ENCODE measurements at regions not wholly inside any gene's neighbourhood (a gene's known extent, or its start where the extent isn't known, plus 50 kb on each side); places are given as distances from the start of the nearest gene placed in this dataset.

DNA sequence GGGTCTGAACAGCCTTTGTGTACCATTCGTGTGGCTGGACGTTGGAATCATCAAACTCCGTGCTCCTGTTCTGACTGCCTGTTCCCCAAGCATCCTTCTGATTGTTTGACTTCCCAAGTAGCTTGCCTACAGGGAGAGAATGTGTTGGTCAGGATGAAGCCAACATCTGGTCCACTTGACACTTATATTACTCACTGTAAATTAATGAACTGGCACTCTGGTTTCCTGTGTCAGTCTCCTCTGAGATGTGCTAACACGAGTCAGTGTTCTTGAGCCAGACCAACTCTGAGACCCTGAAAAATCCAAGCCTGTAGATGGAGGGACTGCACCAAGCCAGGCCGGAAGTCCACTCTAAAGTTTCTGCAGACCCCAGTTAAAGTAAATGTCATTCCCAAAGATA is 440.9 kb downstream of the ZNF516 start:
- intact Hi-C loops (cut with DNase I): no loop called here
- TF ChIP-seq, protein P1, sequence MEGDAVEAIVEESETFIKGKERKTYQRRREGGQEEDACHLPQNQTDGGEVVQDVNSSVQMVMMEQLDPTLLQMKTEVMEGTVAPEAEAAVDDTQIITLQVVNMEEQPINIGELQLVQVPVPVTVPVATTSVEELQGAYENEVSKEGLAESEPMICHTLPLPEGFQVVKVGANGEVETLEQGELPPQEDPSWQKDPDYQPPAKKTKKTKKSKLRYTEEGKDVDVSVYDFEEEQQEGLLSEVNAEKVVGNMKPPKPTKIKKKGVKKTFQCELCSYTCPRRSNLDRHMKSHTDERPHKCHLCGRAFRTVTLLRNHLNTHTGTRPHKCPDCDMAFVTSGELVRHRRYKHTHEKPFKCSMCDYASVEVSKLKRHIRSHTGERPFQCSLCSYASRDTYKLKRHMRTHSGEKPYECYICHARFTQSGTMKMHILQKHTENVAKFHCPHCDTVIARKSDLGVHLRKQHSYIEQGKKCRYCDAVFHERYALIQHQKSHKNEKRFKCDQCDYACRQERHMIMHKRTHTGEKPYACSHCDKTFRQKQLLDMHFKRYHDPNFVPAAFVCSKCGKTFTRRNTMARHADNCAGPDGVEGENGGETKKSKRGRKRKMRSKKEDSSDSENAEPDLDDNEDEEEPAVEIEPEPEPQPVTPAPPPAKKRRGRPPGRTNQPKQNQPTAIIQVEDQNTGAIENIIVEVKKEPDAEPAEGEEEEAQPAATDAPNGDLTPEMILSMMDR (IDR thresholded peaks at IDR 0.05): no peak
- Histone ChIP-seq H3K4me3 (no peak overlapping the region), H3K9me3 (no peaks in the 10 kb centered on the region), H3K27me3 (ENCODE audit: low read depth) (no peaks in the 10 kb centered on the region), H3K4me1 (no peaks in the 10 kb centered on the region), H3K27ac (no peak overlapping the region), H3K36me3 (no peaks in the 10 kb centered on the region)
- no peak for DNase-seq
- ATAC-seq: no peak

DNA sequence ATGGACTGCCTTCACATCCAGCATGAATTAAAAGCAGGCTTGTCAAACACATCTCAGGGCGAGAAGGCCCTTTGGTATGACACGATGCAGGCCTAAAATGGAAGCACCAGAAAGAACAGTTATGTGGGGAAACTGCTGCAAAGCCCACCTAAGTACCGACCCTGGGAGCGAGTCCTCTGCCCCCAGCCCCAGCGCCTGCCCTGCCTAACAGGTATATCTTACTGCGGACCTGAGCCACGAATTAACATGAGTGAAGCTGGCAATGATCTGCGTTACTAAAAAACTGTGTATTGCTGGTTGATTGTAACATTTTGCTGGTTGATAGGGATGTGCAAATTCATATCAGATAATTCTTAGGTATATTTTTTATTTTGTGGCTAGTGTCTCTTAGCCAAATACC is 441.5 kb downstream of the ZNF516 start:
- H3K4me3 ChIP-seq: no peak overlapping the region
- no peaks in the 10 kb centered on the region for H3K4me1 ChIP-seq
- no peaks in the 10 kb centered on the region for H3K27me3 ChIP-seq (ENCODE audit: low read depth)
- intact Hi-C loops (cut with DNase I): no loop called here
- DNase-seq: no peak
- H3K36me3 ChIP-seq: no peaks in the 10 kb centered on the region
- H3K27ac ChIP-seq: no peak overlapping the region
- no peaks in the 10 kb centered on the region for H3K9me3 ChIP-seq
- no peak for ATAC-seq
- TF ChIP-seq, protein P1 (IDR thresholded peaks at IDR 0.05): no peak

DNA sequence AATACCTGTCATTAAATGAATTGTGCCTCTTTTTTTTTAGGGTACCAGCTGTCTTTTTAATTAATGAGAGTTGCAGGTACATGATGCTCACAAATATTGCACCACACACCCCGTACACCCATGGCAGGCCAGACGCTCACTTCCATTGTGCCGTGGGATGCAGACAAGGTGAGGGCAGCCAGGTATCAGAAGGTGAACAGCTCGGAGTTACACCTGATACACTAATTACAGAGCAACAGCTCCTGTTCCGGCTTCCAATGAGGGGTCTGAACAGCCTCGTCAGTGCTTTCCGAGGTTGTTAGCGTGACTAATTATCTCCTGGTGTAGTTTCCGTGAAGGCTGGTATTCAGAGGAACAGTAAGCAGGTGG is 442.8 kb downstream of the ZNF516 start:
- TF ChIP-seq, protein P1 (IDR thresholded peaks at IDR 0.05): no peak
- H3K27me3 ChIP-seq (ENCODE audit: low read depth): no peaks in the 10 kb centered on the region
- DNase-seq (no peak), ATAC-seq (no peak)
- intact Hi-C loops (cut with DNase I): no loop called here
- H3K9me3 ChIP-seq: no peaks in the 10 kb centered on the region
- no peak overlapping the region for H3K4me3 ChIP-seq
- no peaks in the 10 kb centered on the region for H3K36me3 ChIP-seq
- H3K4me1 ChIP-seq: no peaks in the 10 kb centered on the region
- no peak overlapping the region for H3K27ac ChIP-seq

DNA sequence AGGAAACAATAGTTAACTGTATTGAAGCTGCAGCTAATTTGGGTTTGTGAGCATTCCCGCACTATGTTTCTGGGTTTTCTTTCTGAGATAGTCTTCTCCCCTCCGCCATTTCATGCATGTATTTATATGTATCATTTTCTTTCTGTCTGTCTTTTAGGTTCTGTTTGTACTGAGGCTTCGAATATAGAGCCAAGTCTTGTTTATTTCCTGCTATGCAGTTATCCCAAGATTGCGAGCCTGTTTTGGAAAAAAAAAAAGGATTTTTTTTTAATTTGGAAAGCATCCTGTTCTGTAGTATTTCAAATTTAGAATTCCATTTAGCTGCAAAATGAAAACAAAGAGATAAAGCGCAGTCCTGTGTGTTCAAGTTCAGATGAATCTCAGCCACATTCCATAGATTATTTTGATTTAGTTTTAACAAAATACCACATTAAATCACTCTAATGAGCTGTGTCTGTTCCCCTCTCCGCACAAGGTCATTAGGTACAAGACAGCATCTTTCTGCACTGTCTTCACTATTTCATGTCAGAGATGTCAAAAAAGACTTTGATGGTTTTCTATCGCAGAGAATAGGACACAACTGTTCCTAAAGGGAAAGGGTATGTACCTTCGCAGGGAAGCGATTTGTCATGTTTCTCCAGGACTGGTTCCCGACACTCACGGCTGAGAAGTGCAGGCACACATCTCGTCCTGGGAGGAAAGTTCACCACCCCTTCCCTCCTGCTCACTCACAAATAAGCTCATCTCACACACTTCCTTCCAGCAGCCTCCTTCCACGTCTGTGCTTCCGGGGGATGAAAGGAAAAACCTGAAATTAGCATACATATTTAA is 443.4 kb downstream of the ZNF516 start:
- H3K4me3 ChIP-seq: no peak overlapping the region
- no peak for ATAC-seq

DNA sequence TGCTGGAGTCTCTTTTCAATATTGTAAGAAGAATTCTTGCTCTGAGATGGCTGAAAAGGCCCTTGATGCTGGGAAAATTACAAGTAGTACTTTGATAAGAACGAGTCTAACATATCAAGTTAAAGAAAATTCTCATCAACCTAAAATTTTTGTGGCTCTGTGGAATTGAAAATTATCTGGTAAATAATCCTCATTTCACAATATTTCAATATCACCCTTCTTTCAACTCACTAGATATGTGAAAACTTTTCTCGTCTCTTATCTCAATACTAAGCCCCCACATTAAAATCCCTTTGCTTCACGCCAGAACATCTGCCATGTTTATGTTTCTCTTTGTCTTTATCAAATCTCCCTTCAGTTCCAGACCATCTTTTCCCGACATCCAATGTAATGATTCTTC is 448.8 kb downstream of the ZNF516 start:
- Histone ChIP-seq H3K9me3 (no peaks in the 10 kb centered on the region), H3K27ac (no peak overlapping the region), H3K27me3 (ENCODE audit: low read depth) (no peaks in the 10 kb centered on the region), H3K4me3 (no peak overlapping the region), H3K36me3 (no peaks in the 10 kb centered on the region), H3K4me1 (no peaks in the 10 kb centered on the region)
- DNase-seq (no peak), ATAC-seq (no peak)
- TF ChIP-seq, protein P1 (IDR thresholded peaks at IDR 0.05): no peak
- intact Hi-C loops (cut with DNase I): no loop called here

More for the DNA sequence above, 443.4 kb downstream of the ZNF516 start:
- DNase-seq: no peak
- Histone ChIP-seq H3K36me3 (no peaks in the 10 kb centered on the region), H3K27me3 (ENCODE audit: low read depth) (no peaks in the 10 kb centered on the region), H3K4me1 (no peaks in the 10 kb centered on the region), H3K9me3 (no peaks in the 10 kb centered on the region), H3K27ac (no peak overlapping the region)
- TF ChIP-seq, protein P1 (IDR thresholded peaks at IDR 0.05): no peak
- intact Hi-C loops (cut with DNase I): no loop called here

Measured in lower lobe of right lung (tissue), 2 donors.